GM21825 (cell line): ENCODE measurements at regions not wholly inside any gene's neighbourhood (a gene's known extent, or its start where the extent isn't known, plus 50 kb on each side); places are given as distances from the start of the nearest gene placed in this dataset.

Source experiments
- ATAC-seq: cut with Tn5 transposase; IDR thresholded peaks from one replicate; pipeline ENCODE4 v1.9.1; 2021; ENCODE audit warnings: mild to moderate bottlenecking, moderate library complexity; ENCODE audit not compliant: unreplicated experiment

- ATAC-seq: no peak
These were observed 520.0 kb downstream of the ANKRD50 start for GRCh38 chr4:124192544-124192943.

- ATAC-seq: no peak
These were observed 513.3 kb downstream of the ANKRD50 start for GRCh38 chr4:124199185-124199584.

- ATAC-seq: no peak
These were observed 512.8 kb downstream of the ANKRD50 start for GRCh38 chr4:124199755-124200154.

- no peak for ATAC-seq
These were observed 510.9 kb downstream of the ANKRD50 start for GRCh38 chr4:124201636-124202035.

- no peak for ATAC-seq
These were observed 510.4 kb downstream of the ANKRD50 start for GRCh38 chr4:124202099-124202498.

- no peak for ATAC-seq
These were observed 508.8 kb downstream of the ANKRD50 start for GRCh38 chr4:124203613-124204238.

- ATAC-seq: no peak
These were observed 505.5 kb downstream of the ANKRD50 start for GRCh38 chr4:124206779-124207605.

- no peak for ATAC-seq
These were observed 503.3 kb downstream of the ANKRD50 start for GRCh38 chr4:124209211-124209610.

GRCh38 chr4:124209626-124210025, 502.9 kb downstream of the ANKRD50 start:
- no peak for ATAC-seq

GRCh38 chr4:124210746-124211145, 501.8 kb downstream of the ANKRD50 start:
- no peak for ATAC-seq

GRCh38 chr4:124212815-124213630, 499.5 kb downstream of the ANKRD50 start:
- no peak for ATAC-seq

GRCh38 chr4:124219389-124219788, 493.1 kb downstream of the ANKRD50 start:
- no peak for ATAC-seq

- ATAC-seq: no peak
These were observed 488.3 kb downstream of the ANKRD50 start for GRCh38 chr4:124224256-124224655.

GRCh38 chr4:124227981-124228380, 484.6 kb downstream of the ANKRD50 start:
- no peak for ATAC-seq

- no peak for ATAC-seq
These were observed 482.3 kb downstream of the ANKRD50 start for GRCh38 chr4:124230268-124230667.

GRCh38 chr4:124234771-124235170, 477.8 kb downstream of the ANKRD50 start:
- ATAC-seq: no peak

GRCh38 chr4:124243671-124244366, 468.7 kb downstream of the ANKRD50 start:
- no peak for ATAC-seq

- ATAC-seq: no peak
These were observed 459.5 kb downstream of the ANKRD50 start for GRCh38 chr4:124253080-124253479.

GRCh38 chr4:124262211-124263179, 450.0 kb downstream of the ANKRD50 start:
- ATAC-seq: peak; percentile 87

- ATAC-seq: no peak
These were observed 446.8 kb downstream of the ANKRD50 start for GRCh38 chr4:124265701-124266100.
